Fibroblast of upper back skin (primary cell): ENCODE measurements at regions not wholly inside any gene's neighbourhood (a gene's known extent, or its start where the extent isn't known, plus 50 kb on each side); places are given as distances from the start of the nearest gene placed in this dataset.
A peak's percentile ranks its signal among the peaks of the same experiment; 100 is the strongest.
"Not testable (repeated sequence)": the region's sequence is repeated elsewhere in the genome, so short reads cannot be mapped to it uniquely, and the experiment has no call there.

ENCODE experiments used
- DNase-seq: peaks from one replicate; pipeline ENCODE4 v3.0.0-alpha.2; 2013

- DNase-seq: no peak
Observed at GRCh38 chr13:27327633-27328032, 57.0 kb downstream of the RASL11A start.

- no peak for DNase-seq
Observed at GRCh38 chr13:27329210-27329609, 58.6 kb downstream of the RASL11A start.

GRCh38 chr13:27334774-27335435 is 64.3 kb downstream of the RASL11A start:
- DNase-seq: no peak

- DNase-seq: no peak
Observed at GRCh38 chr13:27336014-27336673, 65.5 kb downstream of the RASL11A start.

DNA sequence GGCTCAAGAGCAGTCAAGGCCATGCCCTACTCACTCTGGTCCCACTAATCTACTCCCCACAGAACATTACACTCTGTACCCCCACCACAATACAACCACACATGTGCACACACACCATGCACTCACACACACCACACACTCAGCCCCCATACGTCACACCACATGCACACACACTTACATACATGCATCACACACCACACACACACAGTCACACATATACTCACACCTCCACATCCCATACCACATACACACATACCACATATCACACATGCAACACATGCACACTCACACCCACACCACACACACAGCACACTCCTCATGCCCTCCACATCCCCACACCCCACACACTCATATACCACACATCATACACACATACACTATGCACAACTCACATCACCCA is 67.6 kb downstream of the RASL11A start:
- DNase-seq: no peak

DNA sequence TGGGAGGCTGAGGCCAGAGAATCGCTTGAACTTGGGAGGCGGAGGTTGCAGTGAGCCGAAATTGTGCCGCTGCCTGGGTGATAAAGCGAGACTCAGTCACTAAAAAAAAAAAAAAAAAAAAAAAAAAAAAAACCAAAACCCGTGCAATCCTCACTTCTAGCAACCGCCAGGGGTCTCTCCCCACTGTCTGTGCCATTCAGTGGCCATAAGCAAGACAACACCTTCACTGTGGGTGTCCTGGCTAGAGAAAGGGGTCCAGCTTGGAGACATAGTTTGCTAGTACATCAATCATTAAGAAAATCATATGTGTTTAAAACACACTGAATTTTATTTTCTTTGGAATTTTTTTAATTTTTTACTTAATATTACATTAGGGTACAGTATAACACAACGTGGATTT is 68.2 kb downstream of the RASL11A start:
- DNase-seq: no peak

DNA sequence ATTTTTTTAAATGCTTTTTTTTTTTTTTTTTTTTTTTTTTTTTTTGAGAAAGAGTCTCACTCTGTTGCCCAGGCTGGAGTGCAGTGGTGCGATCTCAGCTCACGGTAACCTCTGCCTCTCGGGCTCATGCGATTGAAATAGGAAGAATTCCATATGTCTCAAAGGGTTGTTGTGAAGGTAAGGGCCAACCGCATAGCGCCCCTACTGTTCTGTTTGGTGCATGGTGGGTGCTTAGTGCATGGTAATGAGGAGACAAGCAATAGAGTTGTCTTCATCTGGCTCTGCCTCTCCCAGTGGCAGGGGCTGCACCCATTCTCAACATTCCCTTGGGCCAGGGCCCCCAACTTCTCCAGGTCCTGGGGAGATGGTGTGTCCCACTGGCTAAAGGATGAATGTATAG is 68.7 kb downstream of the RASL11A start:
- DNase-seq: peak; percentile 22

- no peak for DNase-seq
Observed at GRCh38 chr13:27341616-27342015, 71.0 kb downstream of the RASL11A start.

GRCh38 chr13:27347211-27347772 is 76.7 kb downstream of the RASL11A start:
- DNase-seq: no peak

DNA sequence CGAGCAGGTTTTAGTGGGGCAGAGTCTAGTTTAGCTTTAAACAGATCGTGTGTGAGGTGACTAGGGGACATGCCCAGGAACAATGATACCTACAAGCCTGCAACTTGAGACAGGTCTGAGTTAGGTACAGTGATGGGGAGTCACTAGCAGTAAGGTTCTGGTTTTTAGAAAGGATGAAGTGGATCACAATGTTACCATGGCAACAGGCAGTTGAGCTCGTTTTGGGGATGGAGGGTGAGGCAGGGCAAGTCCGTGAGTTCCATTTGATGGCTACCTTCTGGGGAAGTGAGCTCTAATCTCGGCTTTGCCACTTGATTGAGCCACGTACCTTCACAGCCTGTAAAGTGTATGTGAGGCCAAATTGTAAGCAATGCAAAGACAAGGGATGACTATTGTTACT is 76.0 kb upstream of the GTF3A start:
- no peak for DNase-seq

- DNase-seq: no peak
Observed at GRCh38 chr13:27349458-27349857, 75.0 kb upstream of the GTF3A start.

DNA sequence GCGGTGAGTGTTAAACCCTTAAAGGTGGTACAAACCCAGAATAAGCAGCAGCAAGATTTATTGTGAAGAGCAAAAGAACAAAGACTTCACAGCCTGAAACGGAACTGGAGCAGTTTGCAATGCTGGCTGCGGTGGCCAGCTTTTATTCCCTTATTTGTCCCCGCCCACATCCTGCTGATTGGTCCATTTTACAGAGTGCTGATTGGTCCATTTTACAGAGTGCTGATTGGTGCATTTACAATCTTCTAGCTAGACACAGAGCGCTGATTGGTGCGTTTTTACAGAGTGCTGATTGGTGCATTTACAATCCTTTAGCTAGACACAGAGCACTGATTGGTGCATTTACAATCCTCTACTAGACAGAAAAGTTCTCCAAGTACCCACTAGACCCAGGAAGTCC is 73.6 kb upstream of the GTF3A start:
- DNase-seq: not testable (repeated sequence)

GRCh38 chr13:27352698-27353097 is 71.7 kb upstream of the GTF3A start:
- no peak for DNase-seq

- DNase-seq: peak; percentile 8
Observed at GRCh38 chr13:27353166-27353583, 71.2 kb upstream of the GTF3A start.

GRCh38 chr13:27353708-27354107 is 70.7 kb upstream of the GTF3A start:
- DNase-seq: no peak

DNA sequence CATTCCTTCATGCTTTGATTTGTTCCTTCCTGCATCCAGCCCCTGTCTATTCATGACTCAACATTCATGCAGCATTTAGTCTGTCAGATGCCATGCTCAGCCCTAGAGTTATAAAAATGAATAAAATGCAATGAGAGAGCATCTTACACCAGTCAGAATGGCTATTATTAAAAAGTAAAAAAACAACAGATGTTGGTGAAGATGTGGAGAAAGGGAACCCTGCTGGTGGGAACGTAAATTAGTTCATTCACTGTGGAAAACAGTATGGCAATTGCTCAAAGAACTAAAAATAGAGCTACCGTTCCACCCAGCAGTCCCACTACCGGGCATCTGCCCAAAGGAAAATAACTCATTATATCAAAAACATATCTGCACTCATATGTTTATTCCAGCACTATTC is 70.0 kb upstream of the GTF3A start:
- DNase-seq: peak; percentile 21

GRCh38 chr13:27355894-27356293 is 68.5 kb upstream of the GTF3A start:
- DNase-seq: no peak

DNA sequence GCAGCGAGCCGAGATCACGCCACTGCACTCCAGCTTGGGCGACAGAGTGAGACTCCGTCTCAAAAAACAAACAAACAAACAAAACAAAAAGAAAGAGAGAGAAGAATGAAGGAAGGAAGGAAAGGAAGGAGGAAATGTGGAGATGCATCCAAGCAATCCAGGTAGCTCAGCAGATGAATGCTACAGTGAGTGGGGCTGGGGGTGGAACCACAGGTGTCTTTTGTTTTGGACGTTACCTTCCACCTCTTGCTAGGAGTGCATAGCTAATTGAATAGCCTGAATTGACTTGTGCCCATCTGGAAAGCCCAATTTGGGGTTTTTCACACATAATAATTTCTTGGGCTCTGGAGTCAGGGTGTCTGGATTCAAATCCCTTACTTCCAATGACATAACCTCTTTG is 66.0 kb upstream of the GTF3A start:
- no peak for DNase-seq

DNA sequence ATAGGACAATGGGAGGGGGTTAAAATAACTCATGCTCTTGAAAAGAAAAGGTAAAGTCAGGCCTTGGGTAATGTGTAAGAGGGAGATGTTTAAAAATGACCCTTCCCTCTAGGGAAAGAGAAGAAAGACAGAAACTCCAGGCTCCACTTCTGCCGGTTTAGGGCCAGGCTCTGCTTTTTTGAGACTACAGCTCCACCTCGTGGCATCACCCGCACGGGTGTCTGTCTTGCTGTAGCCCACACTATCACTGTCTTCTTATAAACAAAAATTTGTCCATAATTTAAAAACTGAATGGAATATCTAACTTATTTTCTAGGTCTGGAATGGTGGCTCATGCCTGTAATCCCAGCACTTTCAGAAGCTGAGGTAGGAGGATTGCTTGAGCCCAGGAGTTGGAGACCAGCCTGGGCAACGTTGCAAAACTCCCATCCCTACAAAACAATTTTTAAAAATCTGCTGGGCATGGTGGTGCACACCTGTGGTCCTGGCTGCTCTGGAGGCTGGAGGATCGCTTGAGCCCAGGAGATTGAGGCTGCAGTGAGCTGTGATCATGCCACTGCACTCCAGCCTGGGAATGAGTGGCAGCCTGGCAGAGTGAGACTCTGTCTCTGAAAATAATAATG is 65.1 kb upstream of the GTF3A start:
- DNase-seq: peak; percentile 56

DNA sequence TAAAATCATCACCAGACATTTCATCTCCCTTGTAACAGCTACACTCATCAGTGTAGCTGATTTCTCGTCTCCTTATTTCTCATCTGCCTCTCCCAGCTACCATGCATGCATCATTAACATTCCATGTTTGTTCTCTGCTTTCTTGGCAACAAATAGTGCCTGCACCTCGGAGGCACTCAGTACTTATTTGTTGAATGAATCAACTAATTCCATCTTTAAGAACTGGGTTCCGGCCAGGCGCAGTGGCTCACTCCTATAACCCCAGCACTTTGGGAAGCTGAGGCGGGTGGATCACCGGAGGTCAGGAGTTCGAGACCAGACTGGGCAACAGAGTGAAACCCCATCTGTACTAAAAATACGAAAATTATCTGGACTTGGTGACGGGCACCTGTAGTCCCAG is 63.9 kb upstream of the GTF3A start:
- no peak for DNase-seq

- DNase-seq: peak; percentile 70
Observed at GRCh38 chr13:27362064-27362751, 62.2 kb upstream of the GTF3A start.

GRCh38 chr13:27363637-27364036 is 60.8 kb upstream of the GTF3A start:
- not testable (repeated sequence) for DNase-seq

- DNase-seq: no peak
Observed at GRCh38 chr13:27367570-27367969, 56.8 kb upstream of the GTF3A start.
